ENCODE measurements at regions not wholly inside any gene's neighbourhood (a gene's known extent, or its start where the extent isn't known, plus 50 kb on each side); places are given as distances from the start of the nearest gene placed in this dataset.

DNA sequence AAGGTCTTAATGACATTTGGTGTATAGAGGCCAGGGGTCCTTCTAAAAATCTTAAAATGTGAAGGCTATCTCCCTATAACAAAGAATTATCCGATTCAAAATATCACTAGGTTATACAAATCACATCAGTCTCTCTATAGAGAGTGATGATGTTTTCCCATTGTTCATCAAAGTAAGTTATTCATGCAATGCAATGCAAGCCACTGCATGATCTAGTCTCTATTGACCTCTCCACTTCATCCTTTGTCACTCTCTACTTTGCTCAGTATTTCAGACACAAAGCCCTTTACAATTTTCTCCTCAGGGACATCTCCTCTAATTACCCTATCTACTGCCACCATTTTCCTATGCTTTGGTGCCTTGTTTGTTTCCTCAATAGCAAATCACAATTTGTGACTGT lies 628.0 kb downstream of the HTR1B start:
- TF ChIP-seq, protein P1, sequence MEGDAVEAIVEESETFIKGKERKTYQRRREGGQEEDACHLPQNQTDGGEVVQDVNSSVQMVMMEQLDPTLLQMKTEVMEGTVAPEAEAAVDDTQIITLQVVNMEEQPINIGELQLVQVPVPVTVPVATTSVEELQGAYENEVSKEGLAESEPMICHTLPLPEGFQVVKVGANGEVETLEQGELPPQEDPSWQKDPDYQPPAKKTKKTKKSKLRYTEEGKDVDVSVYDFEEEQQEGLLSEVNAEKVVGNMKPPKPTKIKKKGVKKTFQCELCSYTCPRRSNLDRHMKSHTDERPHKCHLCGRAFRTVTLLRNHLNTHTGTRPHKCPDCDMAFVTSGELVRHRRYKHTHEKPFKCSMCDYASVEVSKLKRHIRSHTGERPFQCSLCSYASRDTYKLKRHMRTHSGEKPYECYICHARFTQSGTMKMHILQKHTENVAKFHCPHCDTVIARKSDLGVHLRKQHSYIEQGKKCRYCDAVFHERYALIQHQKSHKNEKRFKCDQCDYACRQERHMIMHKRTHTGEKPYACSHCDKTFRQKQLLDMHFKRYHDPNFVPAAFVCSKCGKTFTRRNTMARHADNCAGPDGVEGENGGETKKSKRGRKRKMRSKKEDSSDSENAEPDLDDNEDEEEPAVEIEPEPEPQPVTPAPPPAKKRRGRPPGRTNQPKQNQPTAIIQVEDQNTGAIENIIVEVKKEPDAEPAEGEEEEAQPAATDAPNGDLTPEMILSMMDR (IDR thresholded peaks at IDR 0.05; ENCODE audit: low read depth, low read length), result no peak
- no peak for TF ChIP-seq EZH2phosphoT487 (IDR thresholded peaks at IDR 0.05; ENCODE audit: low read depth)

All from OCI-LY3 (cell line).